ENCODE measurements at regions not wholly inside any gene's neighbourhood (a gene's known extent, or its start where the extent isn't known, plus 50 kb on each side); places are given as distances from the start of the nearest gene placed in this dataset.

GRCh38 chr3:72565593-72565992, 282.7 kb downstream of the SHQ1 start:
- ATAC-seq: no peak

- ATAC-seq: no peak
These were observed 284.4 kb downstream of the SHQ1 start for GRCh38 chr3:72563690-72564370.

- ATAC-seq: no peak
These were observed 287.2 kb downstream of the SHQ1 start for GRCh38 chr3:72560846-72561675.

DNA sequence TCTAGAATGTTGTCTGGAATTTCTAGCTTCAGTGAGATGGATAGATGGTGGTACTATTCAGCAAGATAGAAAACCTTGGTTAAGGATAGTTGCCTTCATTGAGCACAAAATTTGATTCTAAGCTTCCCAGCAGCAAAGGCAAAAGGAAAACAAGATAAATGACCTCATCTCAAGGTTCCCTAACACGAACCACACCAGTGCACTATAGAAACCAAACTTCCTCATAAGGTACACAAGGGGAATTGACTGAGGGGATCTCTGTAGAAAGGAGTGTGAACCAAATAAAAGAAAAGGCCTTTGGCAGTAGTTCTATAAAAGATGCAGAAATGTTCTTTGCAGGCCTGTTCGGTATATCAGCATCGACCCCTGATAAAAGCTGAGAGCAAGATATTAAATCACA, 288.9 kb downstream of the SHQ1 start:
- no peak for ATAC-seq

- no peak for ATAC-seq
These were observed 290.2 kb downstream of the SHQ1 start for GRCh38 chr3:72558001-72558400.

DNA sequence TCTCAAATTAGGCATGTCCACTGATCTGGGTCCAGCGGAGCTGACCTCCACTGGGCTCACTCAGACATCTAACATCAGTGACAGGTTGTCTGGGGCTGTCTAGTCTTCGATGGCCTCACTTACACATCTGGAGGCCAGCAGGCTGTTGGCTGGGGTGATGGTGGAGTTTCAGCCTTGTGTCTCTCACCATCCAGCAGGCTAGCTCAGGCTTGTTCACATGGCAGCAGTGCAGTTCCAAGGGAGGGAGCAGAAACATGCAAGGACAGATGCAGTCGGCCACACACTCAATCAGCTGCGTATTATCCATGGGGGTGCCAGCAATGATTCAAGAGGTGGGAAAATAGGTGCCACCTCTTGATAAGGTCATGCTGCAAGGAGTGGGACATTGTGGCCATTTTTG, 292.5 kb downstream of the SHQ1 start:
- no peak for ATAC-seq

DNA sequence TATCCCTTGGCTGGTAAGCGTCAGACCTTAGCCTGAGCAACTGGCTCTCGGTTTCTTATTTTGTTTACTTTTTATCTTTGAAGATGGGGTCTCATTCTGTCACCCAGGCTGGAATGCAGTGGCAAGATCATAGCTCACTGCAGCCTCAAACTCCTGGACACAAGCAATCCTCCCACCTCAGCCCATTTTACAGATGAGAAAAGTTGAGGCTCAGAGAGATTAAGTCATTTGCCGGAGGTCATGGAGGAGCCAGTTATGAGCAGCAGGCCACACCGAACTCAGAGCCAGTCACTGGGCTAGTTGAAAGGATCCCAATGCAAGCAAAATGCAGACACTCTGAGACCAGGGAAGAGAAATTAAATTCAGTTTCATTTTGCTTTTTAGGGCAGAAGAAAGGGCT, 293.6 kb downstream of the SHQ1 start:
- ATAC-seq: no peak

- no peak for ATAC-seq
These were observed 294.9 kb downstream of the SHQ1 start for GRCh38 chr3:72553298-72553697.

GRCh38 chr3:72550582-72551262, 297.5 kb downstream of the SHQ1 start:
- ATAC-seq: no peak

GRCh38 chr3:72549761-72550581, 298.3 kb downstream of the SHQ1 start:
- no peak for ATAC-seq

DNA sequence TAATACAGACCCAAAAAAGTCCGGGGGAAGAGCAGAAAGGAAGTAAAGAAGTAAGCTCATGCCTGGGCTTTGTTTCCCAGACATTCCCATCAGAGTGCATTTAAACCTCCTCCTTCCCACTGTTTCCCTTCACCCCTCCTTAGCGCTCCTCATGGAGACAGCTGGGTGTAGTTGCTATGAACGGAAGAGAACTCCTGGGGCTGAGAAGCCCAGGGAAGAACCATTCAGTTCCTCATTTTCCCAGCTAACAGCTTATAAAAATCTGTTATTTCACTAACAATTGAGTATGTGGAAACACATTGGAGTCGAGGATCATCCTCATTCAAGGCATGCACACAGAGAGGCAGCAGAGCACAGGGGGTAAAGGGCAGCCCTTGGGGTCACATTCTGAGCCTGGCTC, 299.3 kb downstream of the SHQ1 start:
- ATAC-seq: no peak

DNA sequence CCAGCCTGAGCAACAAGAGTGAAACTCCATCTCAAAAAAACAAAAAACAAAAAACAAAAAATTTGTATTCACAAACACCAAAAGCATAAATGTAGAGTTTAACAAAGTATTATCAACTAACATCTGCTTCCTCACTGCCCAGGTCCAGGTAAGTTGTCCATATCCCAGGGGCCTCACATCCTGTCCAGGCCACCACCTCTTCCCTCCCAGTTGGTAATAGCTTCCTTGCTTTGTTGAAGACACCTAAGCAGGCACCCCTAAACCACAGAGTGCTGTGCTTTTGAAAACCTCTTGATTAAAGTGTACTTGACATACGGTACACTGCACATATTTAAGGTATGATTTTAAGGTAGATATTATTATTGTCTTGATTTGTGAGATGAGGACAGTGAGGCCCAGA, 299.8 kb downstream of the SHQ1 start:
- ATAC-seq: no peak

DNA sequence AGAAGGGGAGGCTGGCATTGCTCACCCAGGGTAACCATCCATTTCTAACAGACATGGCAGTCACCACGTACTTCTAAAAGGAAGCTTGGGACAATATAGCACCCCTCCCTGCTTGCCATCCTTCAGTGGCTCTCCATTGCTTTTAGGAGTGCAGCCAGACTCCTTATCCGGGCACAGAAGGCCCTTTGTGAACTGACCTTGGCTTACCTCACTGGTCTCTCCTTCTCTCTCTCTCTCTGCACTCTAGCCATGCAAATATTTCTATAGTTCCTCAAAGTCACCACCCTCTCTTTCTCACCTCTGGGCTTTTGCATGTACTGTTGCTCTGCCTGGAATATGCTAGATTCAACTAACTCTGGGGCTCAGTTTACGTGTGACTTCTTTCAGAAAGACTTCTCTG, 301.1 kb downstream of the SHQ1 start:
- no peak for ATAC-seq

GRCh38 chr3:72544239-72544638, 304.0 kb downstream of the SHQ1 start:
- no peak for ATAC-seq

GRCh38 chr3:72543246-72543645, 305.0 kb downstream of the SHQ1 start:
- no peak for ATAC-seq

- no peak for ATAC-seq
These were observed 305.5 kb downstream of the SHQ1 start for GRCh38 chr3:72542781-72543180.

DNA sequence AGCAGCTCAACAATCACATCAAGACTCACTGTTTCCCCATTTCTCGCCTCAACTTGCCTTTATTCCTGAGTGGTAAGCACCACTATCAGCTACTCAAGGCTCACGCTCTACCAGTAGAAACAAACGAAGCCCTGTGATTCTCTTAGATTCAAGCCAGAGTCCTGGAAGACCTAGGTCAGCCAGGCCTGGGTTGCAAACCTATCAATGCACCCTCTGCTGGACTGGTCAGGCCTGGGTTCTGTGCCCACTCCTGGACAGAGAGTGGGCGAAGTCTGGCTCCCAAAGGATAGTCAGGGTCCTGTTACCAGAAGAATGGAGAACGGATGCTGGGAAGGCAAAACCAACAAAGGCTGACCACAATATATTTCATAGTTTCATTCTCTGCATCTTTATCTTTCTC, 308.4 kb downstream of the SHQ1 start:
- ATAC-seq: no peak

DNA sequence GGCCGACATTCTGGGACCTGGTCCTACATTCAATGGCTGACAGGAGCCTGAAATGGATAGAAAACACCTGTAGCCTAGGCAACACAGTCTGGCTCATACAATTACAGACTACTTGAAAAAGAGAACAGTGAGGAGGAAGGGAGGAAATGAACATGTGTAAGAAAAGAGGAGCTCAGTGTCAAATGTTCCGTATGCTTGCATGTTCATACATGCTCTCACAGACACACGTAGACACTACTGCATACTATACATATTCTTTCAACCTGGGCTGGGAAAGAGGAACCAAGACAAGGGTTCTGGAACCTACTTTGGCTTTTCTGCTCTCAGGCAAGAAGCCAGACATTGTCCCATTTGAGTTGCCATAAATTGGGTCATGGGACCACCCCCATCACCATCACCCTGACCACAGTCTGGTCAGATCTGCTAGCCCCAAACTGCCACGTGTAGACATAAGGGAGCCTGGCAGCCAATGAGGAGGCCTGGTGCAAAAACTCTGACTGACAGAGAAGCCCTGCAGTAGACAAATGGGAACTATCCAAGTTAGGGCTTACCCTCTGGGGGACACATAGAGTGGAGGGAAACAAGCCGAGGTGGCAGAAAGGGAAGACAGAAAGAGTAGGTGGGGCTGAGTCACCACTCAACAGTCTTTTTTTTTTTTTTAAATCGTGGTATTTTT, 310.0 kb downstream of the SHQ1 start:
- ATAC-seq: peak; percentile 50 to 62

GRCh38 chr3:72537448-72537847, 310.8 kb downstream of the SHQ1 start:
- no peak for ATAC-seq

DNA sequence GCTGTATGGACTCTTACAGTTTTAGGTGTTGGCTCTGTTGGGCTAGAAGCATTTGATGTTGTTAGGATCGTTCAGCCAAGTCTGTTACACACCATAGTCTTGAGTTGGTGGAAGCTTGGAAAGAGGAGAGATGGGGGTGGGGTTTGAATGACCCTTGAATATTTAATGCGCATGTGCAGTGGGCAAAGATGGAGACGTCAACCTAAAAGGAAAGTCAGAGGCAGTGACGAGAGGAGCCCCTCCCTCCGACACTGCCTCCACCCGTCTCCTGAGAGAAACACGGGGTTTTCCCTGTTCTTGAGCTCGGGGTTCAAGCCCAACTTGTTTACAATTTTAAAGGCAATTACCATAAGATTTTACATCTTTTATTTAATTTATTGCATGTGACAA, 311.4 kb downstream of the SHQ1 start:
- ATAC-seq: no peak

DNA sequence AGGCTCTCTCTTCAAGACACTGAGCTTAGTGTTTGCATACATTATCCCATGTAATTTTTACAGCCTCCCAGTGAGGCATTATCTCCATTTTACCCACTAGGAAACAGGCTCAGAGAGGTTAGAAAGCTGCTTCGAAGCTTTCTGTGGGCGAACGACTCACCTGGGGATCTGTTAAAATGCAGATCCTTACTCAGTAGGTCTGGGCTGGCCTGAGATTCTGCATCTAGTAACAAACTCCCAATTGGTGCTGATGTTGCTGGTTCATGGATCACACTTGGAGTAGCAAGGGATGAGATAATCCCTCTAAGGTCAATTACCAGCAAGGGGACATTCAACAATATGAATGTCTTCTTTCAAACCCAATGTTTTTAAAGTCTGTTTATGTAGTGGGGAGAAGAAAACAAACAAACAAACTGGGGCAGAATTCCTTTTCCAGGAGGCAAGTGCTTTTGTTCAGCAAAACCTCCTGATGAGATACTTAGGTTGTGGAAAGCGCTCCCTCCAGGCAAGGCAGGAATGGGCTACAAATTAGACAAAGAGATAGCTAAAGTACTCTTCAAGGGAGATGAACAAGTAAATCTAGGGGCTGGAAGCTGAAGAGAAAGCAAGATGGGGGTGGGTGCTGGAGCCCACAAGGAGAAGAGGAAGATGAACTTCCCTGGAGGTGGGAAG, 311.9 kb downstream of the SHQ1 start:
- no peak for ATAC-seq

- ATAC-seq: no peak
These were observed 312.5 kb downstream of the SHQ1 start for GRCh38 chr3:72535772-72536171.
